PC-9 (cell line): ENCODE measurements at regions not wholly inside any gene's neighbourhood (a gene's known extent, or its start where the extent isn't known, plus 50 kb on each side); places are given as distances from the start of the nearest gene placed in this dataset.

Experiments used
- BruUV-seq: library from RNA; stranded (reverse); fragments of 400-500 nt; replicated peaks from 2 replicates; lab custom pipeline; 2021; lab: Mats Ljungman, UMichigan
- CTCF ChIA-PET: fragments of 300-600 bp; sonication (Branson Sonifier 250); formaldehyde crosslinking; loops from one replicate; lab custom pipeline; 2022; ENCODE audit warnings: antibody characterized with exemption; lab: Charles Lee
- POLR2A ChIA-PET: fragments of 300-600 bp; sonication (Branson Sonifier 250); formaldehyde crosslinking; loops from one replicate; lab custom pipeline; 2022; ENCODE audit warnings: antibody characterized with exemption; ENCODE audit not compliant: unreplicated experiment; lab: Charles Lee
- DNase-seq, 2 experiments: peaks; one replicate each; pipeline versions ENCODE4 v3.0.0 to v3.0.0-alpha.2; 2015 to 2022; ENCODE audit warnings: mixed read lengths in 1 of 2
- H2AFZ ChIP-seq: fragments of 200-600 bp; sonication (generic); 2 replicates; pipeline ENCODE4 v1.8.1; 2017; ENCODE audit warnings: antibody characterized with exemption
- H3F3A ChIP-seq: fragments of 200-600 bp; sonication (generic); 2 replicates; pipeline ENCODE4 v1.8.1; 2017; ENCODE audit warnings: antibody characterized with exemption, mild to moderate bottlenecking, low read depth; ENCODE audit not compliant: insufficient read depth
- H3K27ac ChIP-seq: fragments of 200-600 bp; sonication (generic); 2 replicates; pipeline ENCODE4 v1.6.1; 2016; ENCODE audit warnings: mixed run types
- H3K27me3 ChIP-seq: fragments of 200-600 bp; sonication (generic); 2 replicates; pipeline ENCODE4 v1.6.1; 2016; ENCODE audit warnings: low read depth, mixed run types; ENCODE audit not compliant: insufficient read depth
- H3K36me3 ChIP-seq: fragments of 200-600 bp; sonication (generic); 2 replicates; pipeline ENCODE4 v1.6.1; 2016; ENCODE audit warnings: low read depth, mixed run types
- H3K4me1 ChIP-seq: fragments of 200-600 bp; sonication (generic); replicated peaks from 2 replicates; pipeline ENCODE4 v1.6.1; 2016; ENCODE audit warnings: mixed run types; ENCODE audit not compliant: insufficient read depth
- H3K4me2 ChIP-seq: fragments of 200-600 bp; sonication (generic); 2 replicates; pipeline ENCODE4 v1.6.1; 2017; ENCODE audit warnings: mixed run types
- H3K4me3 ChIP-seq: fragments of 200-600 bp; sonication (generic); 2 replicates; pipeline ENCODE4 v1.6.1; 2016; ENCODE audit warnings: mixed run types
- H3K79me2 ChIP-seq: fragments of 200-600 bp; sonication (generic); 2 replicates; pipeline ENCODE4 v1.6.1; 2017; ENCODE audit warnings: low read depth, mixed run types
- H3K9me2 ChIP-seq: fragments of 200-600 bp; sonication (generic); 2 replicates; pipeline ENCODE4 v1.8.1; 2017; ENCODE audit warnings: mild to moderate bottlenecking; ENCODE audit not compliant: insufficient read depth
- H3K9me3 ChIP-seq: fragments of 200-600 bp; sonication (generic); 2 replicates; pipeline ENCODE4 v1.8.1; 2016; ENCODE audit warnings: low read depth; ENCODE audit not compliant: insufficient read depth
- H4K20me1 ChIP-seq: fragments of 200-600 bp; sonication (generic); 2 replicates; pipeline ENCODE4 v1.8.1; 2017; ENCODE audit not compliant: insufficient read depth
- EZH2 ChIP-seq: fragments of 200-600 bp; sonication (generic); IDR thresholded peaks from 2 replicates; pipeline ENCODE4 v1.8.0; 2017; ENCODE audit warnings: antibody characterized with exemption, low read depth
- intact Hi-C: fragments of 100-400 bp; cut with micrococcal nuclease; formaldehyde crosslinking; loops from one replicate; pipeline ENCODE4 v1.10.0; 2022; ENCODE audit not compliant: unreplicated experiment
- TF ChIP-seq, protein P1 (sequence below): fragments of 200-600 bp; sonication (generic); conservative IDR thresholded peaks from 2 replicates; pipeline ENCODE4 v1.6.1; 2017; ENCODE audit warnings: mixed run types, antibody characterized with exemption, mild to moderate bottlenecking, moderate library complexity

DNA sequence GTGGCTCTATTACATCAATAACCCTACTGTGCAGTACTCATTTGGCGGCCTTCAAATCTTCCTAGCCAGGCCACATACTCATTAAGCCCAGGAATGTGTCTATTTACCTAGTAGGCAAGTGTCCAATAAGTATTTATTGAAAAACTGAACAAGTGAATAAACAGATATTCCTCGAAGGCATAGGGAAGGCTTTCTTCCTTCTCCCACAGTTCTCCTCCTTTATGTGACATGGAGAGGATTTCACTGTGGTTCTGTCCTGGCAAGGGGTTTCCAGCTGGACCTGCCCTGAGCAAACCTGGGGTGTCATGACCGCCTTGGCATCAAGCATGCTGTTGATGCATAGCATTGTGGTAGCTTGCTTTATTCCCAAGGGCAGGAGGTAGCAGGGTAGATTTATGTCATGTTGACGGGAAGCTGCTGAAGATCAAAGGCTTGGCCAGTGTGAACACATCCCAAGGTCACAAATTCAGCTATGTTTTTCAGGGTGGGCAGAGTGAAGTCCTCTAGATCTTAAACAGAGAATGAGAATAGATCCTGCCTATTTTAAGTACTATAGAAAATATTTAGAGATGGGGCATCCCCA, 195.1 kb downstream of the INHBA start:
- Histone ChIP-seq H3K9me3 (no peaks in the 10 kb centered on the region; the same call in 1 of the 2 replicates), H3K4me1 (no peaks in the 10 kb centered on the region), H4K20me1 (no peaks in the 10 kb centered on the region), H3K27me3 (no peaks in the 10 kb centered on the region), H3K4me3 (no peak overlapping the region), H3K27ac (no peak overlapping the region), H3K4me2 (no peak overlapping the region), H3K79me2 (no peaks in the 10 kb centered on the region), H3F3A (no peaks in the 10 kb centered on the region), H3K9me2 (no peaks in the 10 kb centered on the region), H3K36me3 (no peaks in the 10 kb centered on the region), H2AFZ (no peak overlapping the region)
- ChIA-PET POLR2A (no interaction called here), CTCF (interaction anchor here (0.5 kb wide), 1 partner anchor 1006 kb away, joined by 3 read pairs; no protein-coding TSS in a partner anchor)
- intact Hi-C loops = no loop called here
- DNase-seq = no peak
- no TSS peak for BruUV-seq
- TF ChIP-seq, protein P1, sequence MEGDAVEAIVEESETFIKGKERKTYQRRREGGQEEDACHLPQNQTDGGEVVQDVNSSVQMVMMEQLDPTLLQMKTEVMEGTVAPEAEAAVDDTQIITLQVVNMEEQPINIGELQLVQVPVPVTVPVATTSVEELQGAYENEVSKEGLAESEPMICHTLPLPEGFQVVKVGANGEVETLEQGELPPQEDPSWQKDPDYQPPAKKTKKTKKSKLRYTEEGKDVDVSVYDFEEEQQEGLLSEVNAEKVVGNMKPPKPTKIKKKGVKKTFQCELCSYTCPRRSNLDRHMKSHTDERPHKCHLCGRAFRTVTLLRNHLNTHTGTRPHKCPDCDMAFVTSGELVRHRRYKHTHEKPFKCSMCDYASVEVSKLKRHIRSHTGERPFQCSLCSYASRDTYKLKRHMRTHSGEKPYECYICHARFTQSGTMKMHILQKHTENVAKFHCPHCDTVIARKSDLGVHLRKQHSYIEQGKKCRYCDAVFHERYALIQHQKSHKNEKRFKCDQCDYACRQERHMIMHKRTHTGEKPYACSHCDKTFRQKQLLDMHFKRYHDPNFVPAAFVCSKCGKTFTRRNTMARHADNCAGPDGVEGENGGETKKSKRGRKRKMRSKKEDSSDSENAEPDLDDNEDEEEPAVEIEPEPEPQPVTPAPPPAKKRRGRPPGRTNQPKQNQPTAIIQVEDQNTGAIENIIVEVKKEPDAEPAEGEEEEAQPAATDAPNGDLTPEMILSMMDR = no peak
- no peak for TF ChIP-seq EZH2

DNA sequence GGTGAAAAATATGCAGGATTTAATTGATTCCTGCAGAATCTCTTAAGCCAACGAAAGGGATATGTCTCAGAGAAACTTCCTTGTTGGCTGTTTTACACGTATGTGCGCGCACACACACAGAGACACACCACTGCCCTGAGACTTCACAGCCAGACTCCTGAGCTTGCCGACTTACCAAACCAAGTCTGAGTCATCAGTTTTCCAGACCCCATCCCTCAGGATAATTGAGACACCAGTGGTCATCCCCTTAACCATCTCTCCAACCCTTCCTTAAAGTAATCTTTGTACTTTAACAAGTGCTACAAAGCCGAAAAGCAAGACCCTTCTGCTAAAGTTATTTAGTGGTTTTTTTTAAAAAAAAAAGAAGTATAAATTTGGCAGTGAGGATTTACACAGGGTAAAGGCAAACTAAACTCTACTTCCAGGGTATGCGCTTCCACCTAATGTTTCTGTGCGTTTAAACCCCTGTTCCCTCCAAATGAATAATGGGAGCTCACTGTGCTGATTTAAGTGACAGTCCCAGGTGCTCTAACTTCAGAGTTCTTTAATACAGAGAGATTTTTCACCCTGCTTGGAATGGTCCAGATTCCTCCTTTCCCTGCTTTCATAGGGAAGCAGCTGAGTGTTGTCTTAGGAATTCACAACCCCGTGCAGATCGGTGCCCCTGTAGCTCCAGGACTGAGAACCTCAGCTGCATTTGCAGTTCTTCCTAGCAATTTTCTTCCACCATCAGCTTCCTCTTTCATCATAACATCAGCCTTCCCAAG, 198.5 kb downstream of the INHBA start:
- H3K4me1 ChIP-seq = no peaks in the 10 kb centered on the region
- H4K20me1 ChIP-seq = no peaks in the 10 kb centered on the region
- intact Hi-C loops = no loop called here
- no peaks in the 10 kb centered on the region for H3K27me3 ChIP-seq
- H3K79me2 ChIP-seq = no peaks in the 10 kb centered on the region
- BruUV-seq = no TSS peak
- H3K9me3 ChIP-seq = no peaks in the 10 kb centered on the region; the same call in 1 of the 2 replicates
- no peaks in the 10 kb centered on the region for H3K36me3 ChIP-seq
- ChIA-PET POLR2A (no interaction called here), CTCF (no interaction called here)
- no peaks in the 10 kb centered on the region for H3F3A ChIP-seq
- no peak for DNase-seq
- H3K4me3 ChIP-seq = no peak overlapping the region
- TF ChIP-seq, protein P1 = no peak
- TF ChIP-seq EZH2 = no peak
- no peaks in the 10 kb centered on the region; the same call in 1 of the 2 replicates for H3K9me2 ChIP-seq
- no peak overlapping the region for H3K27ac ChIP-seq
- no peak overlapping the region for H2AFZ ChIP-seq
- no peak overlapping the region for H3K4me2 ChIP-seq

DNA sequence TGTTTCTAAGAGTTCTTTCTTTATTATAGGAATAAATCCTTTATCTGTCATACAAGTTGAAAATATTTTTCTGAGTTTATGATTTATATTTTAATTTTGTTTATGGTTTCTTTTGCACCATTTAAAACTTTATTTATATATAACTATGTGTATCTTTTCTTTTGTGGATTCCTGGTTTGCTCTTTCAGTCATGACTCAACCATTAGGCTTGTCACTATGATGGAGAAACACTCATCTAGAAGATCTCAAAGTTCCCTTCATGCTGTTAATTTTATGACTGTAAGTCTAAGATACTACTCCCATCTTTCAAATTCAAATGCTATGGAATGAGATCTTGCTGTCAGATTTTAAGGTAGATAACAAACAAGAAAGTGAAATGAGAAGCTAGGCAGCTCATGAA, 199.5 kb downstream of the INHBA start:
- no peaks in the 10 kb centered on the region for H3K79me2 ChIP-seq
- H3K9me3 ChIP-seq = no peaks in the 10 kb centered on the region; the same call in 1 of the 2 replicates
- no peak overlapping the region for H3K4me3 ChIP-seq
- no peak overlapping the region for H3K27ac ChIP-seq
- H3K27me3 ChIP-seq = no peaks in the 10 kb centered on the region
- H3F3A ChIP-seq = no peaks in the 10 kb centered on the region
- no peaks in the 10 kb centered on the region; the same call in 1 of the 2 replicates for H3K9me2 ChIP-seq
- POLR2A ChIA-PET = no interaction called here
- H2AFZ ChIP-seq = no peak overlapping the region
- CTCF ChIA-PET = no interaction called here
- H3K36me3 ChIP-seq = no peaks in the 10 kb centered on the region
- no TSS peak for BruUV-seq
- no peak overlapping the region for H3K4me2 ChIP-seq
- no peak for TF ChIP-seq EZH2
- TF ChIP-seq, protein P1 = no peak
- intact Hi-C loops = no loop called here
- no peaks in the 10 kb centered on the region for H3K4me1 ChIP-seq
- no peaks in the 10 kb centered on the region for H4K20me1 ChIP-seq
- DNase-seq = no peak
